ENCODE measurements at regions not wholly inside any gene's neighbourhood (a gene's known extent, or its start where the extent isn't known, plus 50 kb on each side); places are given as distances from the start of the nearest gene placed in this dataset.

GRCh38 chr6:43907312-43907711, 137.3 kb downstream of the VEGFA start:
- TF ChIP-seq POLR2A (IDR thresholded peaks at IDR 0.05) (no peak), CTCF (IDR thresholded peaks at IDR 0.05) (no peak)
